ENCODE measurements at regions not wholly inside any gene's neighbourhood (a gene's known extent, or its start where the extent isn't known, plus 50 kb on each side); places are given as distances from the start of the nearest gene placed in this dataset.
"Not testable (repeated sequence)": the region's sequence is repeated elsewhere in the genome, so short reads cannot be mapped to it uniquely, and the experiment has no call there.

GRCh38 chr20:53891306-53891894 lies 179.0 kb downstream of the BCAS1 start:
- Histone ChIP-seq H3K9me3 (replicated peaks; ENCODE audit: control insufficient read depth, low read depth, low read length) (peaks cover 5% of the 10 kb centered on the region), H3K36me3 (ENCODE audit: control insufficient read depth, insufficient read depth, low read length) (no peaks in the 10 kb centered on the region), H3K27ac (ENCODE audit: low read length) (no peak overlapping the region), H3K4me3 (ENCODE audit: low read length) (no peak overlapping the region), H3K27me3 (ENCODE audit: control insufficient read depth, insufficient read depth, low read length) (no peaks in the 10 kb centered on the region), H3K4me1 (ENCODE audit: control insufficient read depth, insufficient read depth, low read length) (no peaks in the 10 kb centered on the region)
- DNase-seq: no peak
- no CpG with 5 or more reads among the region's 1 CpG for WGBS (ENCODE audit: insufficient coverage)

GRCh38 chr20:53890443-53891305 lies 179.7 kb downstream of the BCAS1 start:
- no peak overlapping the region for H3K27ac ChIP-seq (ENCODE audit: low read length)
- 93% methylated on average over 5 of the region's 6 CpGs for WGBS (ENCODE audit: insufficient coverage)
- H3K4me3 ChIP-seq (ENCODE audit: low read length): no peak overlapping the region

GRCh38 chr20:53889411-53890148 lies 180.8 kb downstream of the BCAS1 start:
- H3K9me3 ChIP-seq (replicated peaks; ENCODE audit: control insufficient read depth, low read depth, low read length): peaks cover 5% of the 10 kb centered on the region
- no peaks in the 10 kb centered on the region for H3K27me3 ChIP-seq (ENCODE audit: control insufficient read depth, insufficient read depth, low read length)
- H3K4me1 ChIP-seq (ENCODE audit: control insufficient read depth, insufficient read depth, low read length): no peaks in the 10 kb centered on the region
- H3K4me3 ChIP-seq (ENCODE audit: low read length): no peak overlapping the region
- H3K27ac ChIP-seq (ENCODE audit: low read length): no peak overlapping the region
- no peaks in the 10 kb centered on the region for H3K36me3 ChIP-seq (ENCODE audit: control insufficient read depth, insufficient read depth, low read length)
- WGBS (ENCODE audit: insufficient coverage): 89% methylated on average over 4 of the region's 10 CpGs
- DNase-seq: no peak

More at GRCh38 chr20:53890443-53891305, 179.7 kb downstream of the BCAS1 start:
- H3K27me3 ChIP-seq (ENCODE audit: control insufficient read depth, insufficient read depth, low read length): no peaks in the 10 kb centered on the region
- no peak for DNase-seq
- H3K9me3 ChIP-seq (replicated peaks; ENCODE audit: control insufficient read depth, low read depth, low read length): peaks cover 5% of the 10 kb centered on the region
- H3K36me3 ChIP-seq (ENCODE audit: control insufficient read depth, insufficient read depth, low read length): no peaks in the 10 kb centered on the region
- H3K4me1 ChIP-seq (ENCODE audit: control insufficient read depth, insufficient read depth, low read length): no peaks in the 10 kb centered on the region

GRCh38 chr20:53888951-53889350 lies 181.4 kb downstream of the BCAS1 start:
- Histone ChIP-seq H3K4me1 (ENCODE audit: control insufficient read depth, insufficient read depth, low read length) (no peaks in the 10 kb centered on the region), H3K27me3 (ENCODE audit: control insufficient read depth, insufficient read depth, low read length) (no peaks in the 10 kb centered on the region), H3K36me3 (ENCODE audit: control insufficient read depth, insufficient read depth, low read length) (no peaks in the 10 kb centered on the region), H3K9me3 (replicated peaks; ENCODE audit: control insufficient read depth, low read depth, low read length) (peaks cover 5% of the 10 kb centered on the region), H3K27ac (ENCODE audit: low read length) (no peak overlapping the region), H3K4me3 (ENCODE audit: low read length) (no peak overlapping the region)
- DNase-seq: no peak
- WGBS (ENCODE audit: insufficient coverage): no CpG with 5 or more reads among the region's 3 CpGs

- no peak overlapping the region for H3K4me3 ChIP-seq (ENCODE audit: low read length)
- WGBS (ENCODE audit: insufficient coverage): no CpG with 5 or more reads among the region's 4 CpGs
- no peaks in the 10 kb centered on the region for H3K4me1 ChIP-seq (ENCODE audit: control insufficient read depth, insufficient read depth, low read length)
- no peaks in the 10 kb centered on the region for H3K36me3 ChIP-seq (ENCODE audit: control insufficient read depth, insufficient read depth, low read length)
- H3K9me3 ChIP-seq (replicated peaks; ENCODE audit: control insufficient read depth, low read depth, low read length): peaks cover 5% of the 10 kb centered on the region
- H3K27me3 ChIP-seq (ENCODE audit: control insufficient read depth, insufficient read depth, low read length): no peaks in the 10 kb centered on the region
- H3K27ac ChIP-seq (ENCODE audit: low read length): no peak overlapping the region
- DNase-seq: no peak
Measured at GRCh38 chr20:53888510-53888909, 181.9 kb downstream of the BCAS1 start.

GRCh38 chr20:53887973-53888372 lies 182.4 kb downstream of the BCAS1 start:
- Histone ChIP-seq H3K27ac (ENCODE audit: low read length) (no peak overlapping the region), H3K36me3 (ENCODE audit: control insufficient read depth, insufficient read depth, low read length) (no peaks in the 10 kb centered on the region), H3K27me3 (ENCODE audit: control insufficient read depth, insufficient read depth, low read length) (no peaks in the 10 kb centered on the region), H3K4me3 (ENCODE audit: low read length) (no peak overlapping the region), H3K9me3 (replicated peaks; ENCODE audit: control insufficient read depth, low read depth, low read length) (peaks cover 5% of the 10 kb centered on the region), H3K4me1 (ENCODE audit: control insufficient read depth, insufficient read depth, low read length) (no peaks in the 10 kb centered on the region)
- 93% methylated on average over 9 of the region's 10 CpGs for WGBS (ENCODE audit: insufficient coverage)
- no peak for DNase-seq

- no peak for DNase-seq
- Histone ChIP-seq H3K9me3 (replicated peaks; ENCODE audit: control insufficient read depth, low read depth, low read length) (no peaks in the 10 kb centered on the region), H3K36me3 (ENCODE audit: control insufficient read depth, insufficient read depth, low read length) (no peaks in the 10 kb centered on the region), H3K27ac (ENCODE audit: low read length) (no peak overlapping the region), H3K4me3 (ENCODE audit: low read length) (no peak overlapping the region), H3K27me3 (ENCODE audit: control insufficient read depth, insufficient read depth, low read length) (no peaks in the 10 kb centered on the region), H3K4me1 (ENCODE audit: control insufficient read depth, insufficient read depth, low read length) (no peaks in the 10 kb centered on the region)
- no CpG with 5 or more reads among the region's 10 CpGs for WGBS (ENCODE audit: insufficient coverage)
Measured at GRCh38 chr20:53884859-53885541, 185.4 kb downstream of the BCAS1 start.

- 80% methylated on average over 2 of the region's 5 CpGs for WGBS (ENCODE audit: insufficient coverage)
- Histone ChIP-seq H3K4me1 (ENCODE audit: control insufficient read depth, insufficient read depth, low read length) (peaks cover 5% of the 10 kb centered on the region), H3K4me3 (ENCODE audit: low read length) (no peak overlapping the region), H3K9me3 (replicated peaks; ENCODE audit: control insufficient read depth, low read depth, low read length) (no peaks in the 10 kb centered on the region), H3K27me3 (ENCODE audit: control insufficient read depth, insufficient read depth, low read length) (no peaks in the 10 kb centered on the region), H3K27ac (ENCODE audit: low read length) (no peak overlapping the region), H3K36me3 (ENCODE audit: control insufficient read depth, insufficient read depth, low read length) (no peaks in the 10 kb centered on the region)
- no peak for DNase-seq
Measured at GRCh38 chr20:53883098-53883911, 187.1 kb downstream of the BCAS1 start.

- not testable (repeated sequence) for H3K4me1 ChIP-seq (ENCODE audit: control insufficient read depth, insufficient read depth, low read length); H3K27me3 ChIP-seq (ENCODE audit: control insufficient read depth, insufficient read depth, low read length); H3K4me3 ChIP-seq (ENCODE audit: low read length); H3K36me3 ChIP-seq (ENCODE audit: control insufficient read depth, insufficient read depth, low read length); DNase-seq; H3K27ac ChIP-seq (ENCODE audit: low read length); H3K9me3 ChIP-seq (replicated peaks; ENCODE audit: control insufficient read depth, low read depth, low read length)
- no CpG with 5 or more reads among the region's 5 CpGs for WGBS (ENCODE audit: insufficient coverage)
Measured at GRCh38 chr20:53882438-53882986, 187.9 kb downstream of the BCAS1 start.

All from muscle of leg (tissue), 3 donors.